IMR-90 (cell line): ENCODE measurements at regions not wholly inside any gene's neighbourhood (a gene's known extent, or its start where the extent isn't known, plus 50 kb on each side); places are given as distances from the start of the nearest gene placed in this dataset.

Experiments used
- ATAC-seq: fragments of 200-7000 bp; cut with Tn5 transposase; 2 replicates; pipeline ENCODE4 v1.9.1; 2020; ENCODE audit warnings: low read depth, mild to moderate bottlenecking, moderate library complexity
- BruUV-seq: library from RNA; stranded (reverse); fragments of 400-500 nt; replicated peaks from 2 replicates; lab custom pipeline; 2021; lab: Mats Ljungman, UMichigan
- CTCF ChIA-PET: fragments of 300-600 bp; formaldehyde crosslinking; extraction: SDS; loops from one replicate; lab custom pipeline; 2021; ENCODE audit warnings: antibody characterized with exemption; lab: Yijun Ruan, JAX
- POLR2A ChIA-PET: fragments of 300-600 bp; sonication (Branson Sonifier 250); formaldehyde crosslinking; loops from one replicate; lab custom pipeline; 2022; ENCODE audit warnings: antibody characterized with exemption; ENCODE audit not compliant: unreplicated experiment; lab: Charles Lee
- DNase-seq: peaks from one replicate; pipeline ENCODE4 v3.0.0; 2013
- H2AFZ ChIP-seq: replicated peaks from 2 replicates; pipeline ENCODE3; 2013; ENCODE audit warnings: low read length, mild to moderate bottlenecking; ENCODE audit not compliant: poor library complexity
- H2AK5ac ChIP-seq: 2 replicates; pipeline ENCODE4 v1.6.1; 2013; ENCODE audit warnings: low read depth, low read length, inconsistent platforms
- H2AK9ac ChIP-seq: replicated peaks from 2 replicates; pipeline ENCODE3; 2013; ENCODE audit warnings: mild to moderate bottlenecking, low read depth, low read length, moderate library complexity; ENCODE audit not compliant: poor library complexity
- H2BK120ac ChIP-seq: 2 replicates; pipeline ENCODE4 v1.6.1; 2013; ENCODE audit warnings: low read depth, low read length, inconsistent platforms
- H2BK15ac ChIP-seq: 3 replicates; pipeline ENCODE4 v1.6.1; 2013; ENCODE audit warnings: low read depth, low read length, inconsistent platforms
- H2BK20ac ChIP-seq: 2 replicates; pipeline ENCODE4 v1.6.1; 2013; ENCODE audit warnings: low read depth, mild to moderate bottlenecking, inconsistent platforms, low read length, moderate library complexity
- H2BK5ac ChIP-seq: 2 replicates; pipeline ENCODE4 v1.6.1; 2013; ENCODE audit warnings: mild to moderate bottlenecking, low read depth, low read length, inconsistent platforms; ENCODE audit not compliant: poor library complexity, severe bottlenecking
- H3K14ac ChIP-seq: replicated peaks from 2 replicates; pipeline ENCODE4 v1.6.1; 2013; ENCODE audit warnings: low read depth, low read length, inconsistent platforms
- H3K18ac ChIP-seq: 2 replicates; pipeline ENCODE4 v1.6.1; 2013; ENCODE audit warnings: low read depth, low read length, control low read depth
- H3K23ac ChIP-seq: 2 replicates; pipeline ENCODE4 v1.6.1; 2013; ENCODE audit warnings: low read depth, low read length, inconsistent platforms
- H3K27ac ChIP-seq: 2 replicates; pipeline ENCODE4 v1.5.1; 2013; ENCODE audit warnings: mild to moderate bottlenecking, control low read depth, low read length; ENCODE audit not compliant: insufficient read depth
- H3K27me3 ChIP-seq: 2 replicates; pipeline ENCODE4 v1.6.1; 2013; ENCODE audit warnings: low read length; ENCODE audit not compliant: control insufficient read depth, insufficient read depth
- H3K36me3 ChIP-seq: 2 replicates; pipeline ENCODE4 v1.6.1; 2013; ENCODE audit warnings: low read length, mixed read lengths; ENCODE audit not compliant: control insufficient read depth, insufficient read depth
- H3K4ac ChIP-seq: 2 replicates; pipeline ENCODE4 v1.6.1; 2013; ENCODE audit warnings: low read depth, low read length, inconsistent platforms
- H3K4me1 ChIP-seq: 2 replicates; pipeline ENCODE4 v1.6.1; 2013; ENCODE audit warnings: low read length, mixed read lengths; ENCODE audit not compliant: control insufficient read depth, insufficient read depth
- H3K4me2 ChIP-seq: 2 replicates; pipeline ENCODE4 v1.6.1; 2013; ENCODE audit warnings: low read depth, mild to moderate bottlenecking, control low read depth, low read length, moderate library complexity
- H3K4me3 ChIP-seq: 2 replicates; pipeline ENCODE4 v1.5.1; 2013; ENCODE audit warnings: low read depth, mild to moderate bottlenecking, control low read depth, low read length, moderate library complexity; ENCODE audit not compliant: insufficient read depth
- H3K56ac ChIP-seq: 2 replicates; pipeline ENCODE4 v1.6.1; 2013; ENCODE audit warnings: low read length, inconsistent platforms; ENCODE audit not compliant: insufficient read depth; ENCODE audit errors: extremely low read depth
- H3K79me1 ChIP-seq, 2 experiments: 2 replicates each; pipeline ENCODE4 v1.6.1; 2013; ENCODE audit warnings: low read length in 2 of 2, inconsistent platforms in 1 of 2, low read depth in 1 of 2
- H3K9ac ChIP-seq: 2 replicates; pipeline ENCODE4 v1.6.1; 2013; ENCODE audit warnings: low read depth, low read length, control low read depth
- H3K9me1 ChIP-seq: 2 replicates; pipeline ENCODE4 v1.6.1; 2013; ENCODE audit warnings: low read length, inconsistent platforms; ENCODE audit not compliant: insufficient read depth
- H3K9me3 ChIP-seq: 2 replicates; pipeline ENCODE4 v1.6.1; 2013; ENCODE audit warnings: low read length; ENCODE audit not compliant: control insufficient read depth, insufficient read depth
- H4K20me1 ChIP-seq: 2 replicates; pipeline ENCODE4 v1.6.1; 2013; ENCODE audit warnings: low read length, inconsistent platforms; ENCODE audit not compliant: insufficient read depth
- H4K5ac ChIP-seq: 2 replicates; pipeline ENCODE4 v1.6.1; 2013; ENCODE audit warnings: mild to moderate bottlenecking, low read depth, low read length, control low read depth
- H4K8ac ChIP-seq, 2 experiments: 2 replicates each; pipeline ENCODE4 v1.6.1; 2013; ENCODE audit warnings: low read depth in 2 of 2, low read length in 2 of 2, control low read depth in 1 of 2, inconsistent platforms in 1 of 2
- H4K91ac ChIP-seq: 2 replicates; pipeline ENCODE4 v1.6.1; 2013; ENCODE audit warnings: low read depth, low read length, inconsistent platforms; ENCODE audit not compliant: insufficient read depth
- BHLHE40 ChIP-seq: fragments of 150-350 bp; IDR thresholded peaks from 2 replicates; pipeline ENCODE4 v1.6.1; 2016; ENCODE audit warnings: mild to moderate bottlenecking, low read depth, low read length
- CEBPB ChIP-seq: IDR thresholded peaks from 2 replicates; pipeline ENCODE4 v1.6.1; 2012; ENCODE audit warnings: low read depth, low read length, improper control_type of control experiment
- CHD1 ChIP-seq: IDR thresholded peaks from 2 replicates; pipeline ENCODE4 v1.6.1; 2012; ENCODE audit warnings: low read depth, low read length, improper control_type of control experiment
- FOS ChIP-seq: fragments of 150-350 bp; IDR thresholded peaks from 2 replicates; pipeline ENCODE4 v1.6.1; 2016; ENCODE audit warnings: low read depth, low read length
- MAFK ChIP-seq: IDR thresholded peaks from 2 replicates; pipeline ENCODE4 v1.6.1; 2012; ENCODE audit warnings: low read depth, low read length, improper control_type of control experiment
- MAZ ChIP-seq: IDR thresholded peaks from 2 replicates; pipeline ENCODE4 v1.6.1; 2012; ENCODE audit warnings: low read depth, mild to moderate bottlenecking, low read length, improper control_type of control experiment, moderate library complexity, borderline replicate concordance
- MXI1 ChIP-seq: IDR thresholded peaks from 2 replicates; pipeline ENCODE4 v1.6.1; 2012; ENCODE audit warnings: low read depth, mild to moderate bottlenecking, low read length, moderate library complexity, borderline replicate concordance
- NFE2L2 ChIP-seq: fragments of 150-350 bp; IDR thresholded peaks from 2 replicates; pipeline ENCODE4 v1.6.1; 2016; ENCODE audit warnings: low read depth, mild to moderate bottlenecking, low read length
- POLR2A ChIP-seq: IDR thresholded peaks from 2 replicates; pipeline ENCODE4 v1.6.1; 2012; ENCODE audit warnings: mild to moderate bottlenecking, low read depth, low read length
- RAD21 ChIP-seq: IDR thresholded peaks from 2 replicates; pipeline ENCODE4 v1.6.1; 2012; ENCODE audit warnings: low read length, improper control_type of control experiment
- RCOR1 ChIP-seq: IDR thresholded peaks from 2 replicates; pipeline ENCODE4 v1.6.1; 2012; ENCODE audit warnings: mild to moderate bottlenecking, low read length, improper control_type of control experiment; ENCODE audit not compliant: insufficient replicate concordance
- RFX5 ChIP-seq: IDR thresholded peaks from 2 replicates; pipeline ENCODE4 v1.8.0; 2012; ENCODE audit warnings: low read depth, mild to moderate bottlenecking, low read length, moderate library complexity
- SMC3 ChIP-seq: fragments of 150-350 bp; IDR thresholded peaks from 2 replicates; pipeline ENCODE4 v1.6.1; 2016; ENCODE audit warnings: low read depth, mild to moderate bottlenecking, antibody characterized with exemption, low read length, moderate library complexity
- USF2 ChIP-seq: fragments of 150-350 bp; IDR thresholded peaks from 2 replicates; pipeline ENCODE4 v1.6.1; 2017; ENCODE audit warnings: mild to moderate bottlenecking, antibody characterized with exemption, low read length, low read depth
- WGBS, 2 experiments: methylation state at CpG; one replicate each; pipeline versions ENCODE4 v1.1.5 to v1.1.7; 2013; ENCODE audit warnings: missing lambda C conversion rate in 2 of 2; ENCODE audit not compliant: insufficient read length in 1 of 2; ENCODE audit errors: extremely low coverage in 2 of 2; 5-methylcytosine and 5-hydroxymethylcytosine counted together
- dilution Hi-C: fragments of 300-500 bp; cut with HindIII; formaldehyde crosslinking; loops from one replicate; pipeline ENCODE4 v1.14.3; 2018; ENCODE audit warnings: low sequenced_read_pairs; ENCODE audit not compliant: unreplicated experiment
- in situ Hi-C: fragments of 300-500 bp; cut with MboI; formaldehyde crosslinking; loops from 3 replicates; pipeline ENCODE4 v1.14.3; 2019; ENCODE audit warnings: low sequenced_read_pairs, inconsistent platforms, mixed read lengths
- intact Hi-C: fragments of 100-400 bp; cut with micrococcal nuclease; formaldehyde crosslinking; loops from 2 replicates; pipeline ENCODE4 v1.10.0; 2022
- TF ChIP-seq, protein P1 (sequence below): conservative IDR thresholded peaks from 2 replicates; pipeline ENCODE4 v1.5.1; 2012; ENCODE audit warnings: mild to moderate bottlenecking, low read depth, low read length, improper control_type of control experiment
- TF ChIP-seq, protein P2 (sequence below): fragments of 150-350 bp; IDR thresholded peaks from 2 replicates; pipeline ENCODE4 v1.6.1; 2016; ENCODE audit warnings: low read depth, mild to moderate bottlenecking, low read length, moderate library complexity, borderline replicate concordance

DNA sequence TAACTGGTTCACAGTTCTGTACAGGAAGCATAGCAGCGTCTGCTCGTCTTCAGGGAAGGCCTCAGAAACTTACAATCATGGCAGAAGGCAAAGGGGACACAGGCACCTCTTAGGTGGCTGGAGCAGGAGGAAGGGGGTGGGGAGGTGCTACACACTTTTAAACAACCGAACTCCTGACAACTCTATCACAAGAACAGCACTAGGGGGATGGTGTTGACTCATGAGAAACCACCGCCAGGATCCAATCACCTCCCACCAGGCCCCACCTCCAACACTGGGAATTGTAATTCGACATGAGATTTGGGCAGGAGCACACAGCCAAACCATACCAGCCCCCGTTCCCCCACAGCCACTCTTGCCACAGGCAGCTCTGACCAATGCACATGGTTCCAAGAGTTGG, 306.3 kb upstream of the POU3F1 start:
- Histone ChIP-seq H3K56ac (no peak overlapping the region), H2AFZ (no peak overlapping the region), H3K14ac (no peak overlapping the region), H2AK5ac (no peak overlapping the region), H2BK20ac (no peak overlapping the region), H2AK9ac (no peak overlapping the region), H3K36me3 (no peaks in the 10 kb centered on the region), H3K4me2 (no peak overlapping the region), H2BK5ac (no peak overlapping the region), H4K20me1 (no peaks in the 10 kb centered on the region), H3K27me3 (no peaks in the 10 kb centered on the region), H3K79me1 (no peaks in the 10 kb centered on the region), H4K5ac (no peak overlapping the region), H3K23ac (no peak overlapping the region), H3K9ac (no peak overlapping the region), H3K27ac (no peak overlapping the region), H4K91ac (no peak overlapping the region), H3K9me1 (no peaks in the 10 kb centered on the region), H3K4ac (no peak overlapping the region), H3K9me3 (no peaks in the 10 kb centered on the region), H4K8ac (no peak overlapping the region), H2BK15ac (no peak overlapping the region), H3K4me1 (no peaks in the 10 kb centered on the region), H2BK120ac (no peak overlapping the region), H3K18ac (no peak overlapping the region), H3K4me3 (no peak overlapping the region)
- no peak for TF ChIP-seq MAZ
- no peak for TF ChIP-seq RFX5
- no peak for TF ChIP-seq BHLHE40
- no peak for TF ChIP-seq NFE2L2
- no peak for TF ChIP-seq FOS
- no peak for TF ChIP-seq RCOR1
- TF ChIP-seq MXI1, result no peak
- TF ChIP-seq, protein P1, sequence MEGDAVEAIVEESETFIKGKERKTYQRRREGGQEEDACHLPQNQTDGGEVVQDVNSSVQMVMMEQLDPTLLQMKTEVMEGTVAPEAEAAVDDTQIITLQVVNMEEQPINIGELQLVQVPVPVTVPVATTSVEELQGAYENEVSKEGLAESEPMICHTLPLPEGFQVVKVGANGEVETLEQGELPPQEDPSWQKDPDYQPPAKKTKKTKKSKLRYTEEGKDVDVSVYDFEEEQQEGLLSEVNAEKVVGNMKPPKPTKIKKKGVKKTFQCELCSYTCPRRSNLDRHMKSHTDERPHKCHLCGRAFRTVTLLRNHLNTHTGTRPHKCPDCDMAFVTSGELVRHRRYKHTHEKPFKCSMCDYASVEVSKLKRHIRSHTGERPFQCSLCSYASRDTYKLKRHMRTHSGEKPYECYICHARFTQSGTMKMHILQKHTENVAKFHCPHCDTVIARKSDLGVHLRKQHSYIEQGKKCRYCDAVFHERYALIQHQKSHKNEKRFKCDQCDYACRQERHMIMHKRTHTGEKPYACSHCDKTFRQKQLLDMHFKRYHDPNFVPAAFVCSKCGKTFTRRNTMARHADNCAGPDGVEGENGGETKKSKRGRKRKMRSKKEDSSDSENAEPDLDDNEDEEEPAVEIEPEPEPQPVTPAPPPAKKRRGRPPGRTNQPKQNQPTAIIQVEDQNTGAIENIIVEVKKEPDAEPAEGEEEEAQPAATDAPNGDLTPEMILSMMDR, result no peak
- TF ChIP-seq POLR2A, result no peak
- TF ChIP-seq MAFK, result no peak
- no peak for TF ChIP-seq CEBPB
- TF ChIP-seq RAD21, result no peak
- TF ChIP-seq, protein P2, sequence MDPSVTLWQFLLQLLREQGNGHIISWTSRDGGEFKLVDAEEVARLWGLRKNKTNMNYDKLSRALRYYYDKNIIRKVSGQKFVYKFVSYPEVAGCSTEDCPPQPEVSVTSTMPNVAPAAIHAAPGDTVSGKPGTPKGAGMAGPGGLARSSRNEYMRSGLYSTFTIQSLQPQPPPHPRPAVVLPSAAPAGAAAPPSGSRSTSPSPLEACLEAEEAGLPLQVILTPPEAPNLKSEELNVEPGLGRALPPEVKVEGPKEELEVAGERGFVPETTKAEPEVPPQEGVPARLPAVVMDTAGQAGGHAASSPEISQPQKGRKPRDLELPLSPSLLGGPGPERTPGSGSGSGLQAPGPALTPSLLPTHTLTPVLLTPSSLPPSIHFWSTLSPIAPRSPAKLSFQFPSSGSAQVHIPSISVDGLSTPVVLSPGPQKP, result no peak
- TF ChIP-seq SMC3, result no peak
- no peak for TF ChIP-seq USF2
- TF ChIP-seq CHD1, result no peak
- ATAC-seq (no peak), DNase-seq (no peak)
- in situ Hi-C loops, result no loop called here
- intact Hi-C loops, result no loop called here
- dilution Hi-C loops, result no loop called here
- ChIA-PET CTCF (no interaction called here), POLR2A (no interaction called here)
- no TSS peak for BruUV-seq
- no CpG with 5 or more reads among the region's 6 CpGs for WGBS, 2 experiments
